ENCODE measurements at regions not wholly inside any gene's neighbourhood (a gene's known extent, or its start where the extent isn't known, plus 50 kb on each side); places are given as distances from the start of the nearest gene placed in this dataset.
A peak's percentile ranks its signal among the peaks of the same experiment; 100 is the strongest.
"Not testable (repeated sequence)": the region's sequence is repeated elsewhere in the genome, so short reads cannot be mapped to it uniquely, and the experiment has no call there.

DNA sequence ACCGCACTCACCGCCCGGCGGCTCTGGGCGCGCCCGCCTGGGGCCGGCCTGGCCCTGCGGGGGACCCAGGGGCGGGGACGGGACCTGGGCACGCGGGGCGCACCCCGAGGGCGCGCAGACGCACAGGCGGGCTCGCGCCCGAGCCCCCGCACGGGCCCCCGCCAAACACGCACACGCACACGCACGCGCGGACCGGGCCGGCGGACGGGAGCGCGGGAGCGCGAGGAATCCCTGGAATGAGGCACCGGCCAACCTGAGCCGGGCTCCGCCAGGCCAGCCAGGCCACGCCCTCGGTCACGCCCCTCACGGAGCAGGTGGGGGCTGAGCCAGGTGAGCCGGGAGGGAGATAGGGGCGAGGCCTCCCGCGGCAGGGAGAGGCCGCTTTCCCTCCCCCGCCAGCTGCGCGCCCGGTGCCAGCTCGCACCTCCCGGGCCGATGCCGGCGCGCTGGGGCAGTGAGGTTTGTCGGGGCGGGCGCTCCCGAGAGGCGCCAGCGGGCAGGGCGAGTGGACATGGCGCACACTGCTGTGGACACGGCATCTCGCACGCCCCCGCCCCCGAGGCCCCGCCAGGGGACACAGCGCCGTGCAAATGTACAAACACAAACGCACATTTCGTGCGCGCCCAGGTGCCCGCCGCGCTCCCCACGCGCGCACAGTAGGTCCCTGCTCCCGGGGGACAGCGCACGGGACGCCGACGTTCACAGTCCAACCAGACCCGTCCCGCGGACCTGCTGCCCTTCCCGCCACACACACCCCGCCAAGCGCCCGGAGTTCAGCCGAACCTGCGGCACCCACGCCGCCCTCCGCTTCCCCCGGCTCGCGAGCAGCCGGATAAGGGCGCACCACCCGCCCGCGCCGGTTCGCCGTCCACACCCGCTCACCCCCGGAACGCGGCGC lies 75.9 kb upstream of the VGLL4 start:
- TF ChIP-seq GATA1 (IDR thresholded peaks at IDR 0.05; ENCODE audit: low read depth, low read length): no peak
- no peak for TF ChIP-seq POLR2A (IDR thresholded peaks at IDR 0.05; ENCODE audit: low read length)
- peak; percentile 34 to 40 for DNase-seq

DNA sequence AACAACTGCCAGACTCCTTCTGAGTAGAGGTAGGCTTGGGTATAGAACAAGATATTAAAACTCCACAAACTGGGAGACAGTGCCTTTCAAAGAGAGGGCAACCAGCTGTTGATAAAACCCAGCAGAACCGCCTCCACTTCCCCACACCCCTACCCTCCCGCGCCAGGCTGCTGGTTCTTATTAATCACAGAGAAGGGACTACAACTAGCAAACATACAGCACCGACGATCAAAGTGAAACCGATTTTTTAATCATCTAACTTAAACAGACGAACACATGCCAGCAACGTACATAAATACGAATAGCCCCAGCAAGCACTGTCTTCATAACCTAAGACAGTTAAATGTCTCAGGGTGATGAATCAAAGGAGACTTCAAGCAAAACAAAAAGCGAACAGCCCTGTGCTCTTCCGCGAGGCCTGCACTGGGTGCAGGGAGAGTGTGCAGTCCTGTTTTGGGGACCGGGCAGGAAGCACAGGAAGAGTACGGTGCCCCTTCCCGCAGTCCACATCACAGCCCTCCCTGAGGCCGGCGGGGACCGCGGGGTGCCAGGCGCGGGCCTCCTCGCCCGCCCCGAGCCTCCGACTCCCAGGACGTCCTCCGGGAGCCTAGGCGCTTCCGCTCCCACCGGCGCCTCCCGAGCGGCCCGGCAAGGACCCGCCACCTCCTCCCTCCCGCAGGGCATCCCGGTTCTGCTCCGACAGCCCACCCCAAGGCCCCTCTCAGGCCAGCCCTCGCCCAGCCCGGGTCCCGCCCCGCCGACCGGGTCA lies 75.1 kb upstream of the VGLL4 start:
- peak; percentile 25 to 32 for DNase-seq
- TF ChIP-seq POLR2A (IDR thresholded peaks at IDR 0.05; ENCODE audit: low read length) (no peak), GATA1 (IDR thresholded peaks at IDR 0.05; ENCODE audit: low read depth, low read length) (no peak)

DNA sequence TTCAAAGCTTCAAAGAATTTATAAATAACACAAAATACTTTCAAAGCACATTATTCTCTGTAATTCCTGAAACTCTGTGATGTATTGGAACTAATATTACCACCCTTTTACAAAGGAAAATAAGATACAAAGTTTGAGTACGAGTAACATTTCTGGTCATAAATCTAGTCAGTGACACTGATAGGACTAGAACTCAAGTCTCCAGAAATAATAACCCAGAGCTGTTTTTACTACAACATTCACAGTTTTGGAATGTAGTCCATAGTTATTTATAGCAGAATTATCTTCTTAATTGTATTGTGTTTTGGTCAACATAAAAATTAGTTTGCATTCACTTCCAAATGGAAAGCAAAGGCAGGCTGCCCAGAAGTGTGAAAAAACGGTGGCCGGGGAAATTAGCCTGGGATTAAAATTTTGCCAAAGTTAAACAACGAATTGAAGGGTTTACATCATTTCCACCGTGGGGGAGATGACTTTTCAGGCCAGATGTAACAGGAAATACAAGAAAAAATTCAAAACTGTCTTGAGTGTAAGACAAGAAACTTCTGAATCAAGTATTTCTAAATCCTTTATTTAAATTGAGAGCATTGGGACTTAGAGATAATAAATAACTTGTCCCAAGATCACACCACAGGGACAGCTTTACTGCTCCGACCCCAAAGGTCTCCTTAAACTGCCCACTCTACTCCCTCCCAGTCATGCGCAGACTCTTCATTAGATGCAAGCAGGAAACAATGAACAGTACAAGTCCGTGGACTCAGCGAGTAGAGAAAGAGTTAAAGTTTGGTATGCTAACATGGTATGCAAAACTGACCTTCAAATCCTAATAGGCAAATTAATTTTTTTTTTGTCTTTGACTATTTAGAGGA lies 74.3 kb upstream of the VGLL4 start:
- TF ChIP-seq POLR2A (IDR thresholded peaks at IDR 0.05; ENCODE audit: low read length) (no peak), GATA1 (IDR thresholded peaks at IDR 0.05; ENCODE audit: low read depth, low read length) (no peak)
- peak in 1 of 2 experiments; percentile 22 for DNase-seq

DNA sequence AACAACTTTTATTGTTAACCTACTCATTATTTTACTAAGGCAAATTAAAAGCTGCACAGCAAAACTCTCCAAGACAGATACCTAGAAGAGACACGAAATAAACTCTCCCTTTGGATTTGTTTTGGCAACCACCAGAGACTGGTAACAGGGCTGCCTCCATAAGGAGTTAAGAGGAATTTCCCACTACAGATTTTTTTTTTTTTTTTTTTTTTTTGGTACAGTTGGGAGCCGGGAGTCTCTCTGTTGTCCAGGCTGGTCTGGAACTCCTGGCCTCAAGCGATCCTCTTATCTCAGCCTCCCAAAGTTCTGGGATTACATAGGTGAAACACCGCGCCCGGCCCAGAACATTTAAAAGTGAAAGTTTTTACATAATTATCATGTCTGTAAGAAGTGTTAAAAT lies 73.6 kb upstream of the VGLL4 start:
- TF ChIP-seq GATA1 (IDR thresholded peaks at IDR 0.05; ENCODE audit: low read depth, low read length) (no peak), POLR2A (IDR thresholded peaks at IDR 0.05; ENCODE audit: low read length) (no peak)
- DNase-seq: no peak

DNA sequence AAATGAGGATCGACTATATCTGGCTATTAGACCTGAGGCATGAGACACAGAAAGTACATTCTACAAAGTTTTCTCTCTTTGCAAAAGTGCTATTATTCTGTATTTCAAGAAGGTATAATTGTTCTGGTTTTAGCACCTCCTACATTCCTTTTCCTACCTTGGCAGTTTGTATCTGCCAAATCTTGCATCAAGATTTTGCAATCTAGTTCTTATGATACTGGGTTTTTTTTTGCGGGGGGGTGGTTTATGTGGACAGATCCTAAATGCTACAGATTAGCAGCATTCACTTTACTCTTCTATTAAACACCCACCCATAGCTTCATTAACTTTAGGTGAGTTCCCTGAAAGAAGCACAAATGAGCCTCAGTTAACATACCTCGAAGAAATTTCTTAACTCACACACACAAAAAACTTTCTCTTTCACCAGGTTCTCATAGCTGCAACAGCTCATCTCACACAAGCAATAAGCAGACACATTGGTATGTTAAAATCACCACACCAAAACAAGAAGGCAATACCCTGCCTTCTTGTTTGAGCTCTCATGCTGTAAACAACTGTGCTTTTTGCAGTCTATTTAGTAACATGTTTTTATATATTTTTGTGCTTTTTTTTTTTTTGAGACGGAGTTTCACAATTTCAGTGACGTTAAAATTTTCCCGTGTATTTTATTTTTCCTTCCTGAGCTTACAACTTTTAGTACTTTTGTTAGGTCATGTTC lies 73.0 kb upstream of the VGLL4 start:
- no peak for DNase-seq
- TF ChIP-seq POLR2A (IDR thresholded peaks at IDR 0.05; ENCODE audit: low read length) (no peak), GATA1 (IDR thresholded peaks at IDR 0.05; ENCODE audit: low read depth, low read length) (no peak)

DNA sequence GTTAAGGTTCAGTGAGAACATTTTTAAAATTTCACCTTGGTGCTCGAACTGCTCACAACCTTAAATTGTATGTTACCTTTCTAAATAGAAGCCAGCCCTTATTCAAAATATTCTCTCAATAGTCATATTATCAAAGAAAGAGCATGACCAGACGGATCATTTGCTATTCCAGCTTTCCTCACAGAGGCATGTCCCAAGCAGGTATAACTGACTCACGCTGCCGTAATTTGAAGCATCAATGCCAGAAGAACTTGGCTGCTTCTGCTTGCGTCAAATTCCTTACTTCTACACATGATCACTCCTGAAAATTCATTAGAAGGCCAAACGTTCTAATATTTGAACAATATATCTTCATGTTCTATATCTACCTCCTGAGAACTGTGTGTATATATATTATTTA lies 69.5 kb upstream of the VGLL4 start:
- no peak for DNase-seq
- TF ChIP-seq POLR2A (IDR thresholded peaks at IDR 0.05; ENCODE audit: low read length) (no peak), GATA1 (IDR thresholded peaks at IDR 0.05; ENCODE audit: low read depth, low read length) (no peak)

DNA sequence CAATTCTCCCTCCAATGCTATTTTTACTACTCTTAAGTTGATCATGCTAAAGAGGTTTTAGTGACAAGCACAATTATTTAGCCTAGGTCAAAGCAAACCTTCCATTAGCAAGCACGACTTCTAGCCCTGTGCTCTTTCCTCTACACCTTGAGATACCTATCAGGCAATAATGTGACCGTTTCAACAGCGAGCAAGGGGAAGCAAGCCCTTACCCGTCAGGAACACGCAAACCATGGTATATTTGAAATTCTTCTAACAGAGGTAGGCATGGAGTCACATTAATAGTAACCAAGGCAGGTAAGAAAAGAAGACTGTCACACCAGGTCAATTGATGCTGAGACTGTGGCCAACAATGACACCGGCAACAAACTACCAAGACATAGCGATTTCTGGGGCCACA lies 68.9 kb upstream of the VGLL4 start:
- no peak for TF ChIP-seq GATA1 (IDR thresholded peaks at IDR 0.05; ENCODE audit: low read depth, low read length)
- no peak for TF ChIP-seq POLR2A (IDR thresholded peaks at IDR 0.05; ENCODE audit: low read length)
- DNase-seq: no peak

DNA sequence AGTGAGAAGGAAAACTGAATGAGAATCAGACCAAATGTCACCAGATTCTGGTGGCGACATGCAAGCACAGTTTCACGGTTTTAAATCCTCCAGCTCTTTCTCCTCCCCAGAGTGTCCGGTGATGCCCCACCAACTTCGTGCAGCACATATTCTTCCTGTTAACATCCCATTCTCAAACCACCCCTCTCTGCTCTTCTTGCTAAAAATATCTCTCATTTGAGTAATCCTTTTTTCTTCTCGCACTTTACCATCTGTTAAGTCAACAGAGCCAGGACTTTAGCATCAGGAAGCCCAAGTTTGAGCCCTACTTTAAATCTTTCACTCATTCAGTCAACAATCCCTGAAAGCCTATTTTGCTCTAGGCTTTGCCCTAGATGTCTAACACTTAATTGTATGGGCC lies 68.2 kb upstream of the VGLL4 start:
- no peak for TF ChIP-seq POLR2A (IDR thresholded peaks at IDR 0.05; ENCODE audit: low read length)
- no peak for TF ChIP-seq GATA1 (IDR thresholded peaks at IDR 0.05; ENCODE audit: low read depth, low read length)
- no peak for DNase-seq

DNA sequence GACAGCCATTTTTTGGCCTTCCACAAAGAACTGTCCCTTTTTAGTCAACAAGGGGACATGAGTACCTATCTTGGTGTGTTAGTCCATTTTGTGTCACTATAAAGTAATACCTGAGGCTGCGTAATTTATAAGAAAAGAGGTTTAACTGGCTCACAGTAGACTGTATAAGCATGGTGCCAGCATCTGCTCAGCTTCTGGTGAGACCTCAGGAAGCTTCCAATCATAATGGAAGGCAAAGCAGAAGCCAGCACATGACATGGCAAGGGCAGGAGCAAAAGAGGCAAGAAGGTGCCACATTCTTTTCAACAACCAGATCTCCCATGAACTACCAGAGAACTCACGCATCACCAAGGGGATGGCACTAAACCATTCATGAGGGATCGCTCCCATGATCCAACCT lies 66.1 kb upstream of the VGLL4 start:
- no peak for DNase-seq
- TF ChIP-seq POLR2A (IDR thresholded peaks at IDR 0.05; ENCODE audit: low read length) (no peak), GATA1 (IDR thresholded peaks at IDR 0.05; ENCODE audit: low read depth, low read length) (no peak)

DNA sequence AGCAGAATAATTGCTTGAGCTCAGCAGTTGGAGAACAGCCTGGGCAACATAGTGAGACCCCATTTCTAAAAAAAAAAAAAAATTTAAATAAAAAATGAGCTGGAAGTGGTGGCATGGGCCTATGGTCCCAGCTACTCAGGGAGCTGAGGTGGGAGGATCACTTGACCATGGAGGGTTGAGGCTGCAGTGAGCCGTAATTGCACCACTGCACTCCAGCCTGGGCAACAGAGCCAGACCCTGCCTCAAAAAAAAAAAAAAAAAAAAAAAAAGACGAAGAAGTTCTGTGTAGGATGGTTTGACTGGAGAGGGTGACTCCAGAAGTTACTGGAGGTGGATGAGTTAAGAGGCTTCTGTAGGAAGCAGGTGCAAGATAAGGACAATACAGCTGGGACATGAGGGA lies 63.4 kb upstream of the VGLL4 start:
- DNase-seq: not testable (repeated sequence)

DNA sequence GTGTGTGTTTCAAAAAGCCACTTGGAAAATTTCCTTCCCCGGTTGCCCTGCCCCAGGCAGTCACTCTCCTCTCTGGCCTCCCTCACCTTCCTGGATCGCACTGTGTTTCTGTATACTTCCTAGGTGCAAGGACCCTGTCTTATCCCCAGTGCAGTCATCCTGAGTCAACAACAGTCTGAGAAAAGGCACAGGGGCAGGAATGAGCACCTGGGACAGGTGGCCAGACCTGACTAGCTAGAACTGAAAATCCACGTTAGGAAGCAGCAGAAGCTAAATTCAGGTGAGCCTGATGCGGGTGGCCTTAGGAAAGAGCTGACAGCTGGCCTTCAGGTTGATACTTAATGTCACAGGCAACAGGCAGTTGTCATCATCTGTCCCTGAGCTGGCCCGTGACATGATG lies 62.9 kb upstream of the VGLL4 start:
- no peak for DNase-seq
- TF ChIP-seq POLR2A (IDR thresholded peaks at IDR 0.05; ENCODE audit: low read length): no peak
- no peak for TF ChIP-seq GATA1 (IDR thresholded peaks at IDR 0.05; ENCODE audit: low read depth, low read length)

DNA sequence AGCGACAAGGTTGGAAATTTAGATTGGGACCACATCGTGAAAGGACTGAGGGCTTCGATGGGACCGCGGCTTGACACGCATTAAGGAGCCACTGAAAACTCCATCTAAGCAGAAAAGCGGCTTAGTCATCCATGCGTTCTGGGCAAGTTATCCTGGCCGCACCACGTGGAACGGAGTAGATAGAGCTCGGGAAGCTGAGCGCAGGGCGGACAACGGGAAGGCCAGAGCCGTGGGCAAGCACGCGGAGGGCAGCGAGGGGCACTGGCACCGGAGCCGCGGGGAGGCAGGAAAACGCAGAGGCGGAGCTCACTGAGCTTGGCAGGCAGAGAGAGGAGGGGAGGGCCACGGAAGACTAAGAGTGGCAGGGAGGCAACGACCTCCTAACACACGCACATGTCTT lies 61.3 kb upstream of the VGLL4 start:
- no peak for DNase-seq
- TF ChIP-seq POLR2A (IDR thresholded peaks at IDR 0.05; ENCODE audit: low read length): no peak
- no peak for TF ChIP-seq GATA1 (IDR thresholded peaks at IDR 0.05; ENCODE audit: low read depth, low read length)

DNA sequence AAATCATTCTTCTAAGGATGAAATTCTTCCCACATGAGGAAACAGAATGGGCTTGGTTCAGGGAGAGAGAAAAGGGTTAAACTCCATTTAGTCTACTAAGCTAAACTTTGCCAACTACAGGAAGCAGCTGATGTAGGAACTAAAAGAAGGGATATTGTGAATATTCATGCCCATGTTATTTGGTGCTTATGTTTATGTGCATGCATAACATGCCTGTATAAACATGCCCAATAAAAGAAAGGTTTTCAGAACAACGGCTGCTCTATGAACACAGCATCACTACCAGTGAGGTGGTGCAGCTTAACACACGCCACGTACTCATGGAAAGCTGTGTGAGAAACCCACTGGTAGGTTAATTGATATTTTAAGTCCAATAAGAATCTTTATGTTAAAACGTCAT lies 59.4 kb upstream of the VGLL4 start:
- no peak for DNase-seq
- no peak for TF ChIP-seq GATA1 (IDR thresholded peaks at IDR 0.05; ENCODE audit: low read depth, low read length)
- TF ChIP-seq POLR2A (IDR thresholded peaks at IDR 0.05; ENCODE audit: low read length): no peak

All from erythroblast (primary cell).